ENCODE measurements at regions not wholly inside any gene's neighbourhood (a gene's known extent, or its start where the extent isn't known, plus 50 kb on each side); places are given as distances from the start of the nearest gene placed in this dataset.

DNA sequence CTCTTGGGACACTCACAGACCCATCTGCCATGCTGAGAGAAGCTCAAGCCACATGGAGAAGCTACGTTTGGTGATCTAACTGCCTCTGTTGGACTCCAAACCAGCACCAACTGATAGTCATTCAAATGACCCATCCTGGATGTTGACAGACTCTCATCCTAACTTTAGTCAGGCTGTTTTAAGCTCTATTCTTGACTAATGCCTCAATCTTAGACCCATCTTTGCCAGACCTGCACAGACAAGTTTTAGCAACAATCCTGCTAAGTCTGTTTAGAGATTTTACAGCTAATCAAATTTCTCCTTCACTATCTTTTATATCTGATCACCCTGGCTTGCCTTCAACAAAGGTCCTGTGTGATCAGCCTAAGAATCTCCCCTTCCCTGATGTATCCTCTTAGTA is 245.1 kb downstream of the SCG2 start:
- no peaks in the 10 kb centered on the region for H3K36me3 ChIP-seq
- TF ChIP-seq, protein P1, sequence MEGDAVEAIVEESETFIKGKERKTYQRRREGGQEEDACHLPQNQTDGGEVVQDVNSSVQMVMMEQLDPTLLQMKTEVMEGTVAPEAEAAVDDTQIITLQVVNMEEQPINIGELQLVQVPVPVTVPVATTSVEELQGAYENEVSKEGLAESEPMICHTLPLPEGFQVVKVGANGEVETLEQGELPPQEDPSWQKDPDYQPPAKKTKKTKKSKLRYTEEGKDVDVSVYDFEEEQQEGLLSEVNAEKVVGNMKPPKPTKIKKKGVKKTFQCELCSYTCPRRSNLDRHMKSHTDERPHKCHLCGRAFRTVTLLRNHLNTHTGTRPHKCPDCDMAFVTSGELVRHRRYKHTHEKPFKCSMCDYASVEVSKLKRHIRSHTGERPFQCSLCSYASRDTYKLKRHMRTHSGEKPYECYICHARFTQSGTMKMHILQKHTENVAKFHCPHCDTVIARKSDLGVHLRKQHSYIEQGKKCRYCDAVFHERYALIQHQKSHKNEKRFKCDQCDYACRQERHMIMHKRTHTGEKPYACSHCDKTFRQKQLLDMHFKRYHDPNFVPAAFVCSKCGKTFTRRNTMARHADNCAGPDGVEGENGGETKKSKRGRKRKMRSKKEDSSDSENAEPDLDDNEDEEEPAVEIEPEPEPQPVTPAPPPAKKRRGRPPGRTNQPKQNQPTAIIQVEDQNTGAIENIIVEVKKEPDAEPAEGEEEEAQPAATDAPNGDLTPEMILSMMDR (IDR thresholded peaks at IDR 0.05): no peak

DNA sequence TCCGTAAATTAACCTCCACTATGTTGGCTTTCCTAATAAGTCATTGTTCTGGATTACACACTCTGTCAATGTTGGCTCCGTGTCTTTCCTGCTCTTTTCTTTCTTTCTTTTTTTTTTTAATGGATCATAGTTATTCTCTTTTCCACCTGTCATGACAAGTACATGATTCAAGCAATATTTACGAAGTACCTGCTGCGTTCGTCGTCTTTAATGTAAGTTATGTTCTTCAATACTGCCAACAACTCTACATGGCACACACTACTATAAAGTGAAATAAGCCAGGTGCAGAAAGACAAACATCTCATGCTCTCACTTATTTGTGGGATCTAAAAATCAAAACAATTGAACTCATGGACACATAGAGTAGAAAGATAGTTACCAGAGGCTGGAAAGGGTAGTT is 239.1 kb downstream of the SCG2 start:
- no peak for ATAC-seq
- H3K4me1 ChIP-seq: no peaks in the 10 kb centered on the region
- H3K36me3 ChIP-seq: no peaks in the 10 kb centered on the region
- no peaks in the 10 kb centered on the region for H3K9me3 ChIP-seq
- H3K4me3 ChIP-seq: no peak overlapping the region
- intact Hi-C loops (cut with DNase I): no loop called here
- no peak overlapping the region for H3K27ac ChIP-seq
- TF ChIP-seq, protein P1 (IDR thresholded peaks at IDR 0.05): no peak
- no peak for FAIRE-seq
- no peaks in the 10 kb centered on the region for H3K27me3 ChIP-seq
- no peak for DNase-seq
- WGBS, 2 donors: 84 to 88% methylated on average over 6 of the region's 6 CpGs

More for the DNA sequence above, 245.1 kb downstream of the SCG2 start:
- H3K9me3 ChIP-seq: no peaks in the 10 kb centered on the region
- no peak overlapping the region for H3K4me3 ChIP-seq
- FAIRE-seq (no peak), ATAC-seq (no peak), DNase-seq (no peak)
- no peaks in the 10 kb centered on the region for H3K4me1 ChIP-seq
- WGBS, 2 donors: 15 to 30% methylated on average over 1 of the region's 1 CpG
- no peaks in the 10 kb centered on the region for H3K27me3 ChIP-seq
- intact Hi-C loops (cut with DNase I): no loop called here
- H3K27ac ChIP-seq: no peak overlapping the region

DNA sequence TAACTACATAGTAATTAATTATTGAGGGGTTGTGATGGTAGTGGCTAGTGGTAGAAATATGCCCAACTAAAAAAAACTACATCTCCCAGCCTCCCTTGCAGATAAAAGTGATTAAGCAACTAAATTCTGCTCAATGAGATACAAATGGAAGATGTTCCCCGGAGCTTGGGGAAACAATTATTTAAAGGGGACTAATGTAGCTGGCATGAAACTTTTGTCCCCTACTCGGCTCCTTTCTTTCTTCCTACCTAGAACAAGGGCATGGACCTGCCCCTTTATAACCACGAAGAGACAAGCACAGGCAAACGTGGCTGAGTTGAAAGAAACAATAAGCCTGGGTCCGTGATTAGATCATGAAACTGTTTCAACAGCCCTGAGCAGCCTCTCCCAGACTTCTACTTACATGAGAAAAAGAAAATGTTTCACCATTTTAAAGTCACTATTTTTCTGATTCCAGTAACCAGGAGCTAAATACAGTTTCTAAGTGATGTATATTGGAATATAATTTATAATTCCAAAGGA is 236.9 kb downstream of the SCG2 start:
- H3K27ac ChIP-seq: no peak overlapping the region
- H3K4me1 ChIP-seq: peaks cover 0 to 13% (median 7%) of the 10 kb centered on the region in 3 donors
- WGBS, 2 donors: 57 to 61% methylated on average over 5 of the region's 5 CpGs
- H3K27me3 ChIP-seq: no peaks in the 10 kb centered on the region
- FAIRE-seq (no peak), DNase-seq (no peak), ATAC-seq (no peak)
- intact Hi-C loops (cut with DNase I): no loop called here
- no peak overlapping the region for H3K4me3 ChIP-seq
- no peaks in the 10 kb centered on the region for H3K36me3 ChIP-seq
- no peaks in the 10 kb centered on the region for H3K9me3 ChIP-seq
- TF ChIP-seq, protein P1 (IDR thresholded peaks at IDR 0.05): no peak

DNA sequence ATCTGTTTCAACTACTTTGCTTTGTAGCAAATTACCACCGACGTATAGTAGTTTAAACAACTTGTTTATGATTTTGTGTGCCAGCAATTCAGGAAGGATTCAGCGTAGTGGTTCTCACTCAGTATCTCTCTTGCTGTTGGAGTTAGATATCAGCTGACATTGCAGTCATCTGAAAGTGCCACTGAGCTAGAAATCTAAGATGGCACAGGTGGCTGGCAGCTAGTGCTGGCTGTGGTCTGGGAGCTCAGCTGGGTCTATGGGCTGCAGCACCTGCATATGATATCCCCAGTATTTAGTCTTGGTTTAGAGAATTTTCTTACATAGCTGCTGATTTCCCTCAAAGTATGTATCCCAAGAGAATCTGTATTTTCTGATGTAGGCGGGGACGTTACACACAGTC is 235.6 kb downstream of the SCG2 start:
- DNase-seq: no peak
- Histone ChIP-seq H3K27ac (no peak overlapping the region), H3K4me3 (no peak overlapping the region), H3K4me1 (peaks cover 0 to 13% (median 7%) of the 10 kb centered on the region in 3 donors), H3K9me3 (no peaks in the 10 kb centered on the region), H3K27me3 (no peaks in the 10 kb centered on the region), H3K36me3 (no peaks in the 10 kb centered on the region)
- intact Hi-C loops (cut with DNase I): no loop called here
- no peak for FAIRE-seq
- TF ChIP-seq, protein P1 (IDR thresholded peaks at IDR 0.05): no peak
- ATAC-seq: no peak
- WGBS, 2 donors: 73 to 81% methylated on average over 5 of the region's 5 CpGs

DNA sequence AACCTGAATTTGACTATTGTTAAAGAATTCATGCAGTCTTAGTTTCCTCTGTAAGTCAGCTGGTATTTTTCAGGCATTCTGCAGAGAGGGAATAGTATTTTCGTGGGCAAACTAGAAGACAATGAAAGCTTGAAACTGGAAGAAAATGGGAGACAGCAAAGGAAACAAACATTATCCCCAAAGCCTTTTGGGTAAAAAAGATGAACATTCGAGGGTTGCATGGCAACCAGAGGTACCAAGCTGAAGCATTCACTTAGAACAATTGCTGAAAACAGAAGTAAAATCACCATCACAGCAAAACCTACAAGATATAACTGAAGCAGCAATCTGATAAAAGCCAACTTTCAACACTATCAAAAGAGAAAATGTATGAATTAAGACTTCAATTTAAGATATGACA is 233.7 kb downstream of the SCG2 start:
- H3K36me3 ChIP-seq: no peaks in the 10 kb centered on the region
- no peak overlapping the region for H3K4me3 ChIP-seq
- DNase-seq (no peak), ATAC-seq (peak in 1 of 4 donors; percentile 19), FAIRE-seq (no peak)
- H3K27ac ChIP-seq: no peak overlapping the region
- H3K27me3 ChIP-seq: no peaks in the 10 kb centered on the region
- WGBS, 2 donors: 39 to 43% methylated on average over 2 of the region's 2 CpGs
- peaks cover 0 to 13% (median 7%) of the 10 kb centered on the region in 3 donors for H3K4me1 ChIP-seq
- H3K9me3 ChIP-seq: no peaks in the 10 kb centered on the region
- intact Hi-C loops (cut with DNase I): no loop called here
- TF ChIP-seq, protein P1 (IDR thresholded peaks at IDR 0.05): no peak
